GM19025 (cell line): ENCODE measurements at regions not wholly inside any gene's neighbourhood (a gene's known extent, or its start where the extent isn't known, plus 50 kb on each side); places are given as distances from the start of the nearest gene placed in this dataset.
"Not testable (repeated sequence)": the region's sequence is repeated elsewhere in the genome, so short reads cannot be mapped to it uniquely, and the experiment has no call there.

Source experiments
- ATAC-seq: cut with Tn5 transposase; IDR thresholded peaks from one replicate; pipeline ENCODE4 v1.9.1; 2021; ENCODE audit warnings: mild to moderate bottlenecking, low read depth, moderate library complexity; ENCODE audit not compliant: unreplicated experiment

- no peak for ATAC-seq
Observed at GRCh38 chr7:24392774-24393173, 108.8 kb downstream of the NPY start.

- no peak for ATAC-seq
Observed at GRCh38 chr7:24395512-24395911, 111.5 kb downstream of the NPY start.

DNA sequence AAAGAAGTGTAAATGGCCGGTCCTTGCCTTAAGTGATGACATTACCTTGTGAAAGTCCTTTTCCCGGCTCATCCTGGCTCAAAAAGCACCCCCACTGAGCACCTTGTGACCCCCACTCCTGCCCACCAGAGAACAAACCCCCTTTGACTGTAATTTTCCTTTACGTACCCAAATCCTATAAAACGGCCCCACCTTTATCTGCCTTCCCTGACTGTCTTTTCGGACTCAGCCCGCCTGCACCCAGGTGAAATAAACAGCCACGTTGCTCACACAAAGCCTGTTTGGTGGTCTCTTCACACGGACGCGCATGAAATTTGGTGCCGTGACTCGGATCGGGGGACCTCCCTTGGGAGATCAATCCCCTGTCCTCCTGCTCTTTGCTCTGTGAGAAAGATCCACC, 112.4 kb downstream of the NPY start:
- ATAC-seq: not testable (repeated sequence)

- ATAC-seq: no peak
Observed at GRCh38 chr7:24401628-24402593, 117.9 kb downstream of the NPY start.

DNA sequence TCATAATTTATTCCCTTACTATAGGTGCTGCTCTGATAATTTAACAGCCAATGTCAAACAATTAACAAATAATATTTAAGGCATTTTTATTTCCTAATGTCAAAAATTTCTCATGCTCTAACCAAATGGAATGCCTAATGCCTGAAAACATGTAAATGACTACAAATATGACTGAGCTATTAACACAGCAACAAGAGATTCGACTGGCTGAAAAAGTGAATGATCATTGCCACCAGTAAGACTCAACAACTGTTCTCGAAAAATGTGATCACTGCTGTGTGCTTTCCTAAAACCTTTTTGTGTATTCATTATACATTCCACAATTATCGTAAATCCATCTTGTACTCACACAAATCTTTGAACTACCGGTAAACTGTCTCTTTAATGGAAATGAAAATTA, 118.7 kb downstream of the NPY start:
- ATAC-seq: no peak

DNA sequence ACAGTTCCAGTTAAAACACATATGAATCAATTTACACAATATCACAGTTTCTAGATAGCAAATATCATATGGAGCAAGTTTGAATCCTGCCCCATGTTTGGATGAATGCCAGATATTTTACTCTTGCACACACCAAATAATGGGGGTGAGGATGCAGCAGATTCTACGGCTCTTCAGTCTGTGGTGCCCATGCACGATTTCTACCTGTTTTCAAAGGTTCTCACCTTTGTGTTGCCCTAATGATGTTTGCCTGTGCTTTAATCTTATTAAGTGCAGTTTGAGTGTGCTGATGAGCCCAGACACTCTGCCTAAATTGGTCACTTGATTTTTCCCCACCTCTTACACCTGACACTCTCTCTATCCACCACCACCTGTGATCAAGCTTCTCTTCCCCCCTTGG, 119.6 kb downstream of the NPY start:
- ATAC-seq: no peak

DNA sequence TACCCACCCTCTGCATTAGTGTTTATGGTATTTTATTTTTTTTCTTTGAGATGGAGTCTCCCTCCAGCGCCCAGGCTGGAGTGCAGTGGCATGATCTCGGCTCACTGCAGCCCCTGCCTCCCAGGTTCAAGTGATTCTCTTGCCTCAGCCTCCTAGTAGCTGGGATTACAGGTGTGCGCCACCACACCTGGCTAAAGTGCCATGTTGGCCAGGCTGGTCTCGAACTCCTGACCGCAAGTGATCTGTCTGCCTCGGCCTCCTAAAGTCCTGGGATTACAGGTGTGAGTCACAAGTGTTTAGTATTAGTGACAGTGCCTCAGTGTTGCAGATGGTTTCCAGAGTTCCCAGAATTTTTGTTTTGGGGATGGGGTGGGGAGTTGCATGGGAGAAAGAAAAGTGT, 120.3 kb downstream of the NPY start:
- no peak for ATAC-seq

DNA sequence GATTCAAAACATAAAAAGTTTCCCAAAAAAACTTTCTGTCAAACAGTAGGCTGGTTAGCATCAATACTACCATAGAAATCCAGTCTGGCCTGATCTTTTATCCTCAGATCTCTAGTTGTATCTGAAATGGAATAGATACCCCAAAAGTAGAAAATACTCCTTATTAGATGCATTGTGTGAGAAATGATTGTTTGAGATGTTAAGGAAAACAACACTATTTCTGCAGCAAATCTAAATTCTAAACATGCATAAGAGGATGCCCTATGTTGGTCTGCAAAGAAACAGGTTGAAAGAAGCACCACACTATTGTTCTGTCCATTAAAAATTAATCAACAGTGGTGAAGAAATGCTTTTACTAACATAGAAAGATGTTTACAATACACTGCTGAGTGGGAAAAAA, 121.0 kb downstream of the NPY start:
- no peak for ATAC-seq

- ATAC-seq: no peak
Observed at GRCh38 chr7:24406053-24406788, 122.2 kb downstream of the NPY start.

DNA sequence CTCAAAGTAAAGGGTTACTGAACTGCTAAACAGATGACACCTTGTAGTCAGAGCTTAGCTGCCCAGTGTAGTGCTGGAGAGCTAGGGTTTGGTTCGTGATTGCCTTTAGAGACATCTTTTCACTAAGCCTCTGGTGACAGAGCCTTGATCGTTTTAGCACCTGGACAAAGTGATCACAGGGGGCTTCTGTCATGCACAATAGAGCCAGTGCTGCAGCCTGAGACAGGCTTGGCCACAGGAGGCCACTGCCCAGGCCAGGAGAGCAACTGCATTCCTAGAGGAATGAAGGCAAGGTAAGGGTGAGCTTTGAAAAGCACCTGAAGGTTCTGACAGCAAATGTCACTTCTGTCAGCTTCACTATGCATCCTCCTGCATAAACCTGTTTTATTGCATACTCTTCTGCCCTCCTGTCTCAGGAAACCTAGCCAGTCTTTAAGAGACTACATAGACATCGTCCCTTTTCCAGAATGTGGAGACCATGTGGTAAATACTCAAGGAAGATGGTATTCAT, 122.9 kb downstream of the NPY start:
- no peak for ATAC-seq

GRCh38 chr7:24407965-24408364, 124.0 kb downstream of the NPY start:
- ATAC-seq: no peak

DNA sequence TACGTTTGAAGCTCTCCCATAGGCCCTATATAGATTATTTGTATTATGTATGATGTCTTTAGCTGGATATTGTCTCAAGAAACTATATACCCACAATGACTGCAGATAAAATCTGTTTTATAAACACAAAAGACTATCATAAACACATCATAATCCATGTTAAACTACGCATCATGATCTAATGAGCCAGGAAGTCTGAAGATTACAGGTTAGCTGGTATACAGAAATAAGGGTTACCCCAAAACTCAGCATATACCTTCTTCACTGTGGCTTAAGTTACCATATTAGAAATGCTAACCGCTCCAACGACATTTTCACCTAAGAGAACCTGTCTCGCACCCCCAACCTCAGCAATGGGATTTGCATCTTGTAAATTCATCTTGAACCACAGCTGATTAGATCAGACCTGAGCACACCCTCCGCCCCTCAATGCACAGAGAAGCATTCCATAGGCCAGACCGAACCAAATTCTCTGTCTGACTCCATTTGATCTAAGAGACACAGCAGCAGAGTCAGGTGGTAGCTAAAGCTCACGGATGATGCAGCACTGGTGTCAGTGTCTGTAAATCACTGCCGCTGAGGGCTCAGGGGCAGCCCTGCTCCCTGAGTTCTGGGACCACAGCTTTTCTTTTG, 124.9 kb downstream of the NPY start:
- ATAC-seq: no peak

GRCh38 chr7:24409431-24410024, 125.5 kb downstream of the NPY start:
- ATAC-seq: no peak

GRCh38 chr7:24411226-24411625, 127.2 kb downstream of the NPY start:
- no peak for ATAC-seq

DNA sequence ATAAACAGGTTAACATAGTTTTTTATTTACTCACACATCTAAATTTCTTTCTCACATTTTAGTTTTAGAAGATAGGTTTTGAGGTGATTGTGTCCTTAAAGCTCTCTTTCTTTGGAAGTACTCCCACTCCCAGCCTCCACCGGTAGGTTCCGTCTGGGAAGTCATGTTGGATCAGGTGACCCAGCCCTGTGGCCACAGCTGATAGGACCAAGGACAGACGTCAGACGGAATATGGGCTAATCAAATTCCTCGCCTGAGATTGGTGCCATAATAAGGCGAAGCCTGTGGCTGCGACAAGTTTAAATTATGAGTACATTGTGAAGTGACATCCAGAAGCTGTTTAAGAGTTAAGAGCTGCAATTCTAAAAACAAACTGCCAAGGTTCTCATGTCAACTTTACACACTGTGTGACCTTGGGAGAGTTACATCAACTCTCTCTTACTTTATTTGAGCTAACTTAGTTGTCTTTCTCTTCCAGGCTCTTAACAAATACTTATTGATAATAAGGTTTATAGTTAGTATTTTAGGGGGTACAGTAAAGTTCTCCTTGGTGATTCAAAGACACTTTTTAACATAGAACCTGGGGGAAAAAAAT, 133.6 kb downstream of the NPY start:
- ATAC-seq: no peak

GRCh38 chr7:24419077-24419476, 135.1 kb downstream of the NPY start:
- no peak for ATAC-seq

DNA sequence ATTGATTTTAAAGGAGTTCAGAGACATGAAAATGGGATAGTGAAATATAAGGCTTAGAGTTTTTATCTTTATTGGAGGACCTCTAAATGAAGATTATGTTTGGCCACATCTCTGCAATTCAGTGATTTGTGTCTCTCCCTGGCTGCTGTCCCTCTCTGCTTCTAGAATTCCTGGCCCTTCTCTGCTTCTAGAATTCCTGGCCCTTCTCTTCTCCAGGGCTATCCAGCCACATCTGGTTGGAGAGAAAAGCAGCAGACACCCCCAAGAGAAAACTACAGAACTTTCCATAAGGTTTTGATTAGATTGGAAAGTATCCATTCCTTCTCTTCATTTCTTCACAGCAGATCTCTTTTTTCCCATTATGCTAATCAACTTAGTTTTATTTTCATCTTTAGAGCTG, 135.5 kb downstream of the NPY start:
- no peak for ATAC-seq

GRCh38 chr7:24422441-24423010, 138.5 kb downstream of the NPY start:
- no peak for ATAC-seq

DNA sequence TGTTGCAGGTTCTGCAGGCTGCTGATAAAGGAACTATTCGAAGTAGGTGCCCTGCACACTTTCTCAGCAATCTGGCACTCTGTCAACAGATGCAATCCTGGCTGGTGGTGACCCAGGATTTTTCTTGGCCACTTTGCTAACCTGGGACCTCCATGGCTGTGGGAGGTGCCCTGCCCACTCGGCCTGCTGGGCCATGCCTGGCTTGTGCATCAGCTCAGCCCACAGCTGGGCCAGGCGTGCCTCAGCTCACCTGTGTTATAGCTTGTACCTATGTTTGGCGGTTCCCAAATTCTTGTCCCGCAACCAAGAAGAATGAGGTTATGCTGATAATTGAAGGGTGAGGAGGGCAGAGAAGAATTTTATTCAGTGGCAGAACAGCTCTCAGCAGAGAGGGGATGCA, 141.7 kb downstream of the NPY start:
- no peak for ATAC-seq

- ATAC-seq: no peak
Observed at GRCh38 chr7:24427048-24427447, 143.1 kb downstream of the NPY start.
